ENCODE measurements at regions not wholly inside any gene's neighbourhood (a gene's known extent, or its start where the extent isn't known, plus 50 kb on each side); places are given as distances from the start of the nearest gene placed in this dataset.

DNA sequence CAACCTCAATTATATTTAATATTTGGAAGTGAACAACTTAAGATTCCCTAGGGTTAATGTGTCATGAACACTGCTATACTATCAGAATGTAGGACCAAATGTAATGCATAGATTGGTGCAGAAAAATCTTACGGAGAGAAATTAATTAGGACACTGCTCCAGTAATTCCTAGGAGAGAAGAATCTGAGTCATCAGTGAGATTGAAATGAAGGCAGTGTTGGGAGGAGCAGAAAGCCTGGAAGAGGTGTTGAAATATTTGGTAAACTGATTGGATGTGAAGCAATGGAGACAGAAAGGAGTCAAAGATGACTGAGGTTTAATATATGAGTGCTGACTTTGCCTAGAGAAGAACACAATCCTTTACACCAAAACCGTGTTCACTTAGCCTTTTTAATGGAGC is 836.0 kb downstream of the FAM181B start:
- DNase-seq: no peak
- TF ChIP-seq, protein P1, sequence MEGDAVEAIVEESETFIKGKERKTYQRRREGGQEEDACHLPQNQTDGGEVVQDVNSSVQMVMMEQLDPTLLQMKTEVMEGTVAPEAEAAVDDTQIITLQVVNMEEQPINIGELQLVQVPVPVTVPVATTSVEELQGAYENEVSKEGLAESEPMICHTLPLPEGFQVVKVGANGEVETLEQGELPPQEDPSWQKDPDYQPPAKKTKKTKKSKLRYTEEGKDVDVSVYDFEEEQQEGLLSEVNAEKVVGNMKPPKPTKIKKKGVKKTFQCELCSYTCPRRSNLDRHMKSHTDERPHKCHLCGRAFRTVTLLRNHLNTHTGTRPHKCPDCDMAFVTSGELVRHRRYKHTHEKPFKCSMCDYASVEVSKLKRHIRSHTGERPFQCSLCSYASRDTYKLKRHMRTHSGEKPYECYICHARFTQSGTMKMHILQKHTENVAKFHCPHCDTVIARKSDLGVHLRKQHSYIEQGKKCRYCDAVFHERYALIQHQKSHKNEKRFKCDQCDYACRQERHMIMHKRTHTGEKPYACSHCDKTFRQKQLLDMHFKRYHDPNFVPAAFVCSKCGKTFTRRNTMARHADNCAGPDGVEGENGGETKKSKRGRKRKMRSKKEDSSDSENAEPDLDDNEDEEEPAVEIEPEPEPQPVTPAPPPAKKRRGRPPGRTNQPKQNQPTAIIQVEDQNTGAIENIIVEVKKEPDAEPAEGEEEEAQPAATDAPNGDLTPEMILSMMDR (IDR thresholded peaks at IDR 0.05; ENCODE audit: control extremely low read depth, extremely low read depth): no peak
- Histone ChIP-seq H3K9me3 (ENCODE audit: control insufficient read depth in 4 of 4, insufficient read depth in 3 of 4, low read length in 3 of 4) (no peaks in the 10 kb centered on the region), H3K27me3 (ENCODE audit: control insufficient read depth in 3 of 3, insufficient read depth in 3 of 3, low read length in 2 of 3) (no peaks in the 10 kb centered on the region), H3K4me3 (no peak overlapping the region), H3K36me3 (ENCODE audit: control insufficient read depth in 4 of 4, insufficient read depth in 4 of 4, low read length in 4 of 4) (no peaks in the 10 kb centered on the region), H3K27ac (ENCODE audit: low read depth in 1 of 2, low read length in 1 of 2) (no peak overlapping the region), H3K9ac (ENCODE audit: insufficient read depth in 1 of 2, low read length in 2 of 2) (no peak overlapping the region), H3K4me1 (ENCODE audit: control insufficient read depth in 5 of 5, insufficient read depth in 5 of 5, low read length in 5 of 5) (peaks cover 0 to 6% (median 0%) of the 10 kb centered on the region in 5 donors)
- ATAC-seq (ENCODE audit: insufficient read depth, low FRiP score): no peak
- WGBS, 2 donors: 87 to 96% methylated on average over 2 of the region's 2 CpGs

- 72 to 79% methylated on average over 3 of the region's 3 CpGs for WGBS, 2 donors
- no peaks in the 10 kb centered on the region for H3K36me3 ChIP-seq (ENCODE audit: control insufficient read depth in 4 of 4, insufficient read depth in 4 of 4, low read length in 4 of 4)
- H3K9ac ChIP-seq (ENCODE audit: insufficient read depth in 1 of 2, low read length in 2 of 2): no peak overlapping the region
- DNase-seq (no peak), ATAC-seq (ENCODE audit: insufficient read depth, low FRiP score) (no peak)
- H3K4me3 ChIP-seq: no peak overlapping the region
- H3K27ac ChIP-seq (ENCODE audit: low read depth in 1 of 2, low read length in 1 of 2): no peak overlapping the region
- H3K27me3 ChIP-seq (ENCODE audit: control insufficient read depth in 3 of 3, insufficient read depth in 3 of 3, low read length in 2 of 3): no peaks in the 10 kb centered on the region
- H3K4me1 ChIP-seq (ENCODE audit: control insufficient read depth in 5 of 5, insufficient read depth in 5 of 5, low read length in 5 of 5): peaks cover 0 to 6% (median 0%) of the 10 kb centered on the region in 5 donors
- no peaks in the 10 kb centered on the region for H3K9me3 ChIP-seq (ENCODE audit: control insufficient read depth in 4 of 4, insufficient read depth in 3 of 4, low read length in 3 of 4)
- TF ChIP-seq, protein P1 (IDR thresholded peaks at IDR 0.05; ENCODE audit: control extremely low read depth, extremely low read depth): no peak
These were observed 838.4 kb downstream of the FAM181B start for GRCh38 chr11:81895258-81895657.

- Histone ChIP-seq H3K27me3 (ENCODE audit: control insufficient read depth in 3 of 3, insufficient read depth in 3 of 3, low read length in 2 of 3) (no peaks in the 10 kb centered on the region), H3K27ac (ENCODE audit: low read depth in 1 of 2, low read length in 1 of 2) (no peak overlapping the region), H3K4me3 (no peak overlapping the region), H3K4me1 (ENCODE audit: control insufficient read depth in 5 of 5, insufficient read depth in 5 of 5, low read length in 5 of 5) (no peaks in the 10 kb centered on the region), H3K9me3 (ENCODE audit: control insufficient read depth in 4 of 4, insufficient read depth in 3 of 4, low read length in 3 of 4) (no peaks in the 10 kb centered on the region), H3K9ac (ENCODE audit: insufficient read depth in 1 of 2, low read length in 2 of 2) (no peak overlapping the region), H3K36me3 (ENCODE audit: control insufficient read depth in 4 of 4, insufficient read depth in 4 of 4, low read length in 4 of 4) (no peaks in the 10 kb centered on the region)
- 93 to 95% methylated on average over 7 of the region's 7 CpGs for WGBS, 2 donors
- ATAC-seq (ENCODE audit: insufficient read depth, low FRiP score): no peak
- no peak for DNase-seq
- TF ChIP-seq, protein P1 (IDR thresholded peaks at IDR 0.05; ENCODE audit: control extremely low read depth, extremely low read depth): no peak
These were observed 840.7 kb downstream of the FAM181B start for GRCh38 chr11:81892770-81893635.

Data from lung (tissue), 11 donors.